ENCODE measurements at regions not wholly inside any gene's neighbourhood (a gene's known extent, or its start where the extent isn't known, plus 50 kb on each side); places are given as distances from the start of the nearest gene placed in this dataset.

- no peak for DNase-seq
Observed at GRCh38 chr10:62721687-62722086, 82.8 kb upstream of the ADO start.

DNA sequence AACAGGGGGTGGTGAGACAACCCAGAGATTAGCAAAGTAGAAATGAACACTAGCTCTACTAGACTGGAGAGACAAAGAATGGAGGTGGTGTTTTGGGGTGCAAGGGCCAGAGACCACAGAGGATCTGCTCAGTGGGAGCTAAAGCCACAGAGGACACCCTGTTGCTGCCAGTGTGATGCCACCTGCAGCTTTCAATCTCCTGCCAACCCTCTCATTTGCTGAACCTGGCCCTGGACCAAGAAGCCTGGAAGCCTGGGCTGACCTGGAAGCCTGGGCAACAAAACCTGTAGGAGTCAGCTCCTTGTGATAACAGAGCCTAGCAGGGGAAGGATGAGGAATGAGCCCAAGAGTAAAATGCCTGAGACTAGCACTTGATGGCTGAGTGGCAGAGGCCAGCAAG is 81.1 kb upstream of the ADO start:
- DNase-seq = no peak

GRCh38 chr10:62724465-62724864 is 80.1 kb upstream of the ADO start:
- no peak for DNase-seq

- peak; percentile 88 for DNase-seq
Observed at GRCh38 chr10:62726142-62726541, 78.4 kb upstream of the ADO start.

DNA sequence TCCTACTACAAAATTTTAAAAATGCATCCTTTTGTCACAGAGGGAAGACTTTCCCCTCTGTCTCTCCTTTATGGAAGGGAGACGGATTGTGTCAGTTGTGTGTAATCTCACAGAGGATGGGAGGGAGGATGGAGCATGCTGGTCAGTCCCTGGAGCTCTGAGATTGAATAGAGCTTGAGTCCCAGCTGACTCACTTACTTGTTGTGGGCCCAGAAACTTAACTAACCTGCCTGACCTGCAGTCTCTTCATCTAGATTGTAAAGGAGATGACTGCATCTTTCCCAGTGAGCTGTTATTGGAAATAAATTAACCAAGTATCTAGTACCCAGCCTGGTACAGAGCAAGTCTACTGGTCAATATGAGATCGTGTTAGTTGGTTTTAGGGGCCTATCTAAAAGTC is 77.9 kb upstream of the ADO start:
- no peak for DNase-seq

GRCh38 chr10:62727934-62728333 is 76.6 kb upstream of the ADO start:
- no peak for DNase-seq

DNA sequence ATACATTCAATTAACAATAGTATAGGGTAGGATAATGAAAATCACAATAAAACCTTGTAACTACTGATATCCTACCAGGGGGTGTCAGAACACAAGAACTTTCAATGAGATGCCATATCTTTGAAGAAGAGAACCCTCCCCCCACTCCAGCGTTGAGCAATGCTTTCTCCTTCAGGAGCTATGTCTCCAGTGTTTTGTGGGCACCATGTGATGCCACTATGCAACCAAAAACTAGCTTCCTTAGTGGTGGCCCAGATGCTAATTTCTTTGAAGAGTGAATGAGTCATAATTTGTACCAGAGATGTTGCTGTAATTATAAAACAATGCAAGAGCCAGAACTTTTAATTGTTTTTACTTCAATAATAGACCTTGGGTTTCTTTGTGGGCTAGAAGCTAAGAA is 76.0 kb upstream of the ADO start:
- no peak for DNase-seq

GRCh38 chr10:62732841-62733653 is 71.5 kb upstream of the ADO start:
- peak; percentile 88 for DNase-seq

DNA sequence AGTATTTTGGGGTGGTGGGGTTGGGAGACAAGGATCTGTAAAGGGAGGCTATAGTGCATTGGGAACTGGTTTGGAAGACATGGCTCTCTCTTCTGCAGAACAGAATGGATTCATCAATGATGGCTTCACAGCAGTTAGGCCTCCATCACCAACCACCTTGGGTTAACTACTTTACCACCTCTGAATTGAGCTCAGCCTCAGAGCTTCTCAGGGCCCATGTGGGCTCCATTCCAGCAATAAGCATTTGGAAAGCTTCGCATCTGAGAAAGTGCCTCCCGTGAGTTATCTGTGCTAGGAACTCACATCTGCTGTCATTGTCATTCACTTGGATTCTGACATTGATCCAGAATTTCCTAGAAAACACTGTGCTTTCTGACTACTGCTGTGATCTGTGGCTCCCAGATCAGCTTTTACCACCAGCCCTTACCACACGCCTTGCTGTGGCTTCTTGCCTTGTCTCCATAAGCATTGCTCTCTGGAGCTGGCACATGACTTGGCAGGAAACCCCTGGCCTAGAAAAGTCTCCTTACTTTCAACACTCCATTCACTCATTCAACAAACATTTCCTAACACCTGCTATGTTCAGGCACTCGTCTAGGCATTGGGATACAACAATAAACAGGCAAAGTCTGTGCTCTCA is 70.7 kb upstream of the ADO start:
- no peak for DNase-seq

DNA sequence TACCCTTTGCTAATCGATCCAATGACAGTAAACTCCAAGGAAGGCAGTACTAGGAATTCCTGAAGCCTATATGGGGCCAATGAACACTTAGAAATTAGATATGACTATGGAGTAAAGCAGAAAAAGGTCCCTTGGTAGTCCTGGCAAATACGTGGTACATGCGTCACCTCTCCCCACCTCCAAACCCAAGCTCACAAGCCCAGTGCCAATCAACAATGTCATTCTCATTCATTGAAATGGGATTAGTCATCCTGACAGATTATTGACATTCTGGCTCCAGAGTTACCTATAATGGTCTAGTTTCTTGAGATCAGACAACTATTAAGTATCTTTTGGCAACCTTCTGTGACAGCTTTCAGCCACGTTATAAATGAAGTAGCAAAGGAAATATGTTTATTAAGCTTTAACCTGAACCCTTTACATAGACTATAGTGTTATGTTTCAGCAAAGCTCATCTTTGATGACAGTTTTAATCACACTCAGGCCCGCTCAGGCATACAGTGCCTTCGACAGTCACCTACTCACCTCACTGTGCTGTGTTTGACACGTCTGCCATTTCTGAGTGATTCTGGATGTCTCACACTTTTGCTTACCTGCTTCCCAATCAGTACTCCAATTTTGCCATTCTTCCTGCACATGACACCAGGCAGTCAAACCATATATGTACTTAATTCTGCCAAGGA is 69.6 kb upstream of the ADO start:
- DNase-seq = no peak

- no peak for DNase-seq
Observed at GRCh38 chr10:62735464-62736167, 68.9 kb upstream of the ADO start.

DNA sequence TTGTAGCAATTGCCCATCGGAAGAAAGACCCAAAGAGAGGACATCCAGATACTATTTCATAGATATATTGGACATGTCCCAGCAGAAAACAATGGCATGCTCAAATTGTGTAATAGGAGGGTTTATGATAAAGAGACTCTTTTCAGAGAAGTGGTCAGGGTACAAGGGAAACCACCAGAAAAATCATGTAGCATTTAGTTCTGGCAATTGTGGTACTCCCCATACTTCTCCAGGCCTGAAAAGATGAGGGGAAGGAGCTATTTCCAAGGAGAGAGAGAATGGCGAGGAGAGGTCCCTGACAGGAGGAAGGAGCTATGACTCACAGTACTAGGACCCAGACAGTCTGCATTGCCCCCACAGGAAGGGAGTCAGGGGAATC is 68.4 kb upstream of the ADO start:
- DNase-seq = no peak

GRCh38 chr10:62738916-62739315 is 65.6 kb upstream of the ADO start:
- DNase-seq = no peak

GRCh38 chr10:62740885-62741745 is 63.4 kb upstream of the ADO start:
- no peak for DNase-seq

- DNase-seq = no peak
Observed at GRCh38 chr10:62741996-62742395, 62.5 kb upstream of the ADO start.

DNA sequence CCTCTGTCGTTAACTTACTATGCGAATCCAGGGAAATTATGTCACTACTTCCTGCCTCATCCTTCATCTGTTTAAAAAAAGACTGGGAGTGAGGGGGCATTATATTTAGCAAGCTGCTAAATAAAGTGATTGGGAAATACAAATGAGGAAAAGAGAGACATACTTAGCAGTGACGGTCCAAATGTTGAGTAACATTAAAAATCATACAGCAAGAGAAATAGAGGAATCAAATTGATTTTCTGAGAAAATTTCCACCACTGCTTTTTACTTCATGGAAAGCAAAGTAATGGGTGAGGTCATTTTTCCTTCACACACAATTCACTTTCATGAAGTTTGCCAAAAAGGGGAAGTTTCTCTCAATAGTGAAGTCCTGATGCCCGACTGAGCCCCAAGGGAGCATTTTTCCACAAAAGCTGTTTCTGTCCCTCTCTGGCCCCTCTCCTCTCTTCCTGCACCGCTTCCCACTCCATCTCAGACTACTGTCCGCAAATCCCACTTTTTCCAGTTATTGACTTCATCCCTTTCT is 61.9 kb upstream of the ADO start:
- no peak for DNase-seq

- no peak for DNase-seq
Observed at GRCh38 chr10:62744136-62744535, 60.4 kb upstream of the ADO start.

DNA sequence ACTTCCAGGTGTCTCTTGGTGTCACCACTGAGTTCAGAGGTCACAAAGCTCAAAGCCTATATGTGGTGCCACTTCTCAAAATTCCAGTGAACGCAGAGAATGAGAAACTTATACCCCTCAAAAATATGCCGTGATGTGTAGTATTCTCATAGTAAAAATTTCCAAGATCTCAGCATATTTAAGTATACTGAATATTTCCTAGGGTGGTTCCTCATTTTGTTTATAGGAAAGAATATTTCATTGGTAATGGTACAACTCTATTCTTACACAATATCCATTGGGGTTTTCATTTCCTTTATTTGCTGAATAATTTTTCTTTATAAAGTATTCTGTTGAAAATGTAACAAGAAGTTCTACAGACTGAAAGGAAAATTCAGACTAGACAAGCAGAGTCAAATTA is 58.9 kb upstream of the ADO start:
- no peak for DNase-seq

DNA sequence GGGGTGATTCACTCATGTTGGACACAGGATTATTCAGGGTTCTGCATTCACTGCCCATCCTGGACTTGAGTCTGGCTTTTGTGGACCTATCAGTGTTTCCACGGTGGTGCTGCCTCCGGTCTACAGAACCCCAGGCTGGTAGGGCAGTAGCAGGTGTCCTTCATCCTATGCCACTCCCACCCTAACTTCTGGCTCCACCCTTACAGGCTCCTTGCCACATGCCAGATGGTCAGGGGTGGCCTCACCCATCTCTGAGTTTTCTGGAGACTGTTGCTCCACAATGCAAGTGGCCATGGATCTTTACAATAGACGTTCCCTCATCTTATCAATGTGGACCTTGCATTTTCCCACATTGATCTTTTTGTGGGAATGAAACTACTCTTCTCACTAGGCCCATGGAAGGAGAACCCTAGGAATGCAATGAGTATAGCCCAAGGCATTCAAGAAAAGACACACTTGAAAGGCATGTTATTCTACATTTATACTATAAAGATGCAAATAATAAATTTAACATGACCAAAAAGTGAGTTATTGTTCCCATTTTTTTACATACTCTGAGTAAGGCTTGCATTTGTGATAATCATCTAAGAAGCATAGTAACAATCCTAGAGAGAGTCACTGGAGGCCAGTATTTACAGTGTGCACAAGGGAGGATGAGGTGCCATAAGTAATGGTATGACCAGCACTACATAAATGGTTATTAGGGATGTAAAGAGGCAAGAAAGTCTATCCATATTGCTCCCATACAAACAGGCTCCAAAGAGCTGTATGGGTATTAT is 57.4 kb upstream of the ADO start:
- DNase-seq = no peak

GRCh38 chr10:62748386-62748785 is 56.1 kb upstream of the ADO start:
- DNase-seq = no peak

DNA sequence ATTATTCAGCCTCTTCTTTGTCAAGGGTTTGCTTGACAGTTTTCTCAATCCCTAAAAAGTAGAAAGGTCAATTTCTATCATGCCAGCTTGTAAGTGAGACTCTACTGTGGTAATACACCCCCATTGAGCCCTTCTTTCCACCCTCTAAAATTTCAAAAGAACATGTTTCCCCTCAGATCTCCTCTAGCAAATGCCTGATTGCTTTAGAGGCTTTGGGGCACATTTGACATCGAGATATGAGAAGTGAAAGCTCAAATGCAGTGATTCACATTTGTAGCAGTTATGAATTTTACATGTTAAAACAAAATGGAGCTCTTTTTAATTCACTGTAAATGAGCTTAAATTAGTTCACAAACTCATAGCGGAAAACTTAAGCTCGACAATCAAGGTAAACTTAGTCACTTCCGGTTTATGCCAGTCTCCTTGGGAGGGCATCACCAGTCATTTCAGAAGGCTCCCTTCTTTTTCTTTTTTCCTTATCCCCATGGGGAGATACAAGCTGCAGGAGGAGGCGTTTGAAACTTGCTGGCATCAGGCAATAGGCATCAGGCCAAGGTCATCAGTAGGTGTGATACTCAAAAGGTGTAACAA is 55.3 kb upstream of the ADO start:
- no peak for DNase-seq

Data from activated effector memory CD4-positive, alpha-beta T cell treated with anti-CD3 and anti-CD28 coated beads, Interleukin-2, amount 50 U/mL, for 16 hours (primary cell).